Prostate gland (tissue), 2 donors: ENCODE measurements at regions not wholly inside any gene's neighbourhood (a gene's known extent, or its start where the extent isn't known, plus 50 kb on each side); places are given as distances from the start of the nearest gene placed in this dataset.

Source experiments
- CTCF ChIP-seq, 4 experiments: fragments of 200-600 bp in 2 of 4; fragments of 450-650 bp in 2 of 4; sonication (generic) in 2 of 4; IDR thresholded peaks; 1 replicate in 3 of 4; 2 replicates in 1 of 4; pipeline ENCODE4 v1.5.1; 2016 to 2019; ENCODE audit warnings: antibody characterized with exemption in 4 of 4, mild to moderate bottlenecking in 2 of 4, moderate library complexity in 2 of 4
- POLR2A ChIP-seq: fragments of 450-650 bp; IDR thresholded peaks from one replicate; pipeline ENCODE4 v1.6.1; 2016; ENCODE audit warnings: antibody characterized with exemption, mild to moderate bottlenecking
- POLR2AphosphoS5 ChIP-seq: sonication (generic); formaldehyde crosslinking; IDR thresholded peaks from one replicate; pipeline ENCODE4 v1.6.1; 2017; ENCODE audit warnings: antibody characterized with exemption

GRCh38 chrX:109925656-109926055 lies 77.3 kb upstream of the TMEM164 start:
- TF ChIP-seq CTCF (IDR thresholded peaks at IDR 0.05) (no peak), POLR2A (no peak), POLR2AphosphoS5 (no peak)
